K562 (cell line): ENCODE measurements at regions not wholly inside any gene's neighbourhood (a gene's known extent, or its start where the extent isn't known, plus 50 kb on each side); places are given as distances from the start of the nearest gene placed in this dataset.

Source experiments
- ATAC-seq: fragments of 200-7000 bp; cut with Tn5 transposase; 3 replicates; pipeline ENCODE4 v1.9.1; 2020; ENCODE audit warnings: moderate library complexity
- BruUV-seq: library from RNA; stranded (reverse); fragments of 400-500 nt; replicated peaks from 2 replicates; lab custom pipeline; 2021; lab: Mats Ljungman, UMichigan
- CTCF ChIA-PET: fragments of 300-600 bp; formaldehyde crosslinking; extraction: SDS; loops from one replicate; lab custom pipeline; 2021; ENCODE audit warnings: low intra/inter-chr PET ratio; lab: Yijun Ruan, JAX
- POLR2A ChIA-PET: fragments of 300-600, 350-650 bp; sonication (Branson Sonifier 250); formaldehyde crosslinking; extraction: SDS; loops from one replicate; lab custom pipeline; 2021; ENCODE audit warnings: antibody characterized with exemption, inconsistent platforms; lab: Yijun Ruan, JAX
- DNase-seq, 4 experiments: peaks; one replicate each; pipeline versions ENCODE4 v3.0.0 to v3.0.0-alpha.2; 2011 to 2018; ENCODE audit warnings: low spot score in 3 of 4, mixed read lengths in 3 of 4; ENCODE audit errors: extremely low read depth in 1 of 4
- FAIRE-seq: peaks from 2 replicates; lab custom pipeline; 2011; peaks lifted over from hg19 to GRCh38; lab: Jason Lieb, UNC
- H2AFZ ChIP-seq: 2 replicates; pipeline ENCODE4 v1.6.0; 2011; ENCODE audit warnings: low read depth, low read length, control low read depth, inconsistent platforms
- H3K27ac ChIP-seq: fragments of 200-600 bp; 3 replicates; pipeline ENCODE4 v1.8.0; 2011; ENCODE audit warnings: low read depth, mild to moderate bottlenecking, control low read depth, inconsistent platforms, low read length, moderate library complexity, mixed read lengths; ENCODE audit errors: extremely low read depth
- H3K27me3 ChIP-seq, 2 experiments: fragments of 300-600 bp in 1 of 2; 2 replicates in 1 of 2; 3 replicates in 1 of 2; pipeline versions ENCODE4 v1.6.0 to v1.8.0; 2011; ENCODE audit warnings: inconsistent platforms in 2 of 2, low read length in 2 of 2, mild to moderate bottlenecking in 1 of 2, mixed read lengths in 1 of 2, moderate library complexity in 1 of 2; ENCODE audit not compliant: control insufficient read depth in 2 of 2, insufficient read depth in 2 of 2
- H3K36me3 ChIP-seq: fragments of 300-600 bp; 3 replicates; pipeline ENCODE4 v1.8.0; 2011; ENCODE audit warnings: mild to moderate bottlenecking, low read length, inconsistent platforms; ENCODE audit not compliant: control insufficient read depth, insufficient read depth
- H3K4me1 ChIP-seq, 2 experiments: fragments of 200-600 bp in 1 of 2; replicated peaks in 1 of 2; 2 replicates in 1 of 2; 3 replicates in 1 of 2; pipeline versions ENCODE4 v1.5.1 to v1.8.0; 2011; ENCODE audit warnings: inconsistent platforms in 2 of 2, low read length in 2 of 2, mild to moderate bottlenecking in 1 of 2, mixed read lengths in 1 of 2, moderate library complexity in 1 of 2; ENCODE audit not compliant: control insufficient read depth in 2 of 2, insufficient read depth in 2 of 2
- H3K4me2 ChIP-seq: 2 replicates; pipeline ENCODE4 v1.6.1; 2011; ENCODE audit warnings: low read length, control low read depth, inconsistent platforms, mixed read lengths; ENCODE audit not compliant: insufficient read depth
- H3K4me3 ChIP-seq: fragments of 200-600 bp; sonication (generic), shearing (Covaris generic); 2 replicates; pipeline ENCODE4 v1.5.1; 2016; ENCODE audit warnings: control low read depth, inconsistent platforms
- H3K79me2 ChIP-seq: fragments of 200-600 bp; 3 replicates; pipeline ENCODE4 v1.8.0; 2011; ENCODE audit warnings: low read length, inconsistent platforms; ENCODE audit not compliant: control insufficient read depth, insufficient read depth
- H3K9ac ChIP-seq, 2 experiments: 2 replicates each; pipeline versions ENCODE4 v1.6.0 to v1.6.1; 2011; ENCODE audit warnings: low read depth in 2 of 2, low read length in 2 of 2, control low read depth in 1 of 2, inconsistent platforms in 1 of 2, mild to moderate bottlenecking in 1 of 2, mixed read lengths in 1 of 2; ENCODE audit not compliant: insufficient read depth in 1 of 2
- H3K9me1 ChIP-seq: one replicate; pipeline ENCODE4 v1.6.0; 2011; ENCODE audit warnings: inconsistent platforms, mild to moderate bottlenecking, low read length, moderate library complexity; ENCODE audit not compliant: control insufficient read depth, insufficient read depth
- H3K9me3 ChIP-seq: replicated peaks from 2 replicates; pipeline ENCODE4 v1.5.1; 2011; ENCODE audit warnings: low read depth, low read length, inconsistent platforms; ENCODE audit not compliant: control insufficient read depth, insufficient read depth
- H4K20me1 ChIP-seq: replicated peaks from 2 replicates; pipeline ENCODE4 v1.6.1; 2011; ENCODE audit warnings: low read length, inconsistent platforms, mixed read lengths; ENCODE audit not compliant: control insufficient read depth, insufficient read depth
- ESRRA ChIP-seq: fragments of 450-650 bp; IDR thresholded peaks from 2 replicates; pipeline ENCODE4 v1.6.1; 2014; ENCODE audit warnings: low read depth, mild to moderate bottlenecking, moderate library complexity, borderline replicate concordance
- FOXK1 ChIP-seq: sonication (generic); formaldehyde crosslinking; IDR thresholded peaks from 2 replicates; pipeline ENCODE4 v1.8.0; 2022; ENCODE audit warnings: missing genetic modification reagents, mild to moderate bottlenecking, borderline replicate concordance
- HBP1 ChIP-seq: fragments of 450-650 bp; formaldehyde crosslinking; IDR thresholded peaks from 2 replicates; pipeline ENCODE4 v1.4.0; 2022; ENCODE audit warnings: missing genetic modification characterization
- MCM3 ChIP-seq: fragments of 450-650 bp; IDR thresholded peaks from 2 replicates; pipeline ENCODE4 v1.6.1; 2016
- NRF1 ChIP-seq, 2 experiments: fragments of 450-650 bp; IDR thresholded peaks in 1 of 2; conservative IDR thresholded peaks in 1 of 2; 2 replicates each; pipeline ENCODE4 v1.6.1; 2014; ENCODE audit warnings: mild to moderate bottlenecking in 2 of 2
- RAD51 ChIP-seq: fragments of 450-650 bp; IDR thresholded peaks from 2 replicates; pipeline ENCODE4 v1.7.1; 2016; ENCODE audit warnings: low read depth, mild to moderate bottlenecking, borderline replicate concordance
- RUNX1 ChIP-seq: sonication (generic); IDR thresholded peaks from 2 replicates; pipeline ENCODE4 v1.6.1; 2016; ENCODE audit warnings: antibody characterized with exemption, low read depth
- TFE3 ChIP-seq: fragments of 450-650 bp; formaldehyde crosslinking; IDR thresholded peaks from 2 replicates; pipeline ENCODE4 v1.4.0; 2020; ENCODE audit warnings: mild to moderate bottlenecking, mixed read lengths
- ZNF274 ChIP-seq: IDR thresholded peaks from 2 replicates; pipeline ENCODE4 v1.6.1; 2011; ENCODE audit warnings: low read depth, mild to moderate bottlenecking, low read length, moderate library complexity, borderline replicate concordance
- ZNF282 ChIP-seq: sonication (generic); formaldehyde crosslinking; IDR thresholded peaks from 2 replicates; pipeline ENCODE4 v1.8.1; 2023; ENCODE audit warnings: missing genetic modification reagents
- WGBS: fragments of 100-300 bp; shearing (Covaris generic); methylation state at CpG from one replicate; pipeline ENCODE4 v1.1.6; 2016; ENCODE audit warnings: low coverage, mixed read lengths; ENCODE audit not compliant: insufficient coverage; ENCODE audit errors: missing lambda C conversion rate; 5-methylcytosine and 5-hydroxymethylcytosine counted together
- in situ Hi-C: fragments of 300-500 bp; cut with MboI; formaldehyde crosslinking; loops from 4 replicates; pipeline ENCODE4 v1.15.0; 2018; ENCODE audit warnings: inconsistent platforms, mixed read lengths
- intact Hi-C: fragments of 100-400 bp; cut with micrococcal nuclease; formaldehyde crosslinking; loops from 2 replicates; pipeline ENCODE4 v1.14.2; 2022

- Histone ChIP-seq H3K79me2 (no peaks in the 10 kb centered on the region), H3K9ac (no peak overlapping the region), H3K4me3 (no peak overlapping the region), H3K27ac (no peak overlapping the region), H3K36me3 (no peaks in the 10 kb centered on the region), H3K9me3 (no peaks in the 10 kb centered on the region), H3K4me2 (no peak overlapping the region), H4K20me1 (no peaks in the 10 kb centered on the region), H2AFZ (no peak overlapping the region), H3K9me1 (no peaks in the 10 kb centered on the region), H3K4me1 (no peaks in the 10 kb centered on the region), H3K27me3 (peaks cover 0 to 5% of the 10 kb centered on the region in 2 experiments; a peak in 3 of 5 replicates)
- 0% methylated on average over 1 of the region's 1 CpG for WGBS
- no TSS peak for BruUV-seq
- TF ChIP-seq TFE3 (CRISPR knock-in tag): peak; percentile 77
- no peak for TF ChIP-seq NRF1 (conservative IDR thresholded peaks at IDR 0.05 in 1 of 2, IDR thresholded peaks at IDR 0.05 in 1 of 2)
- peak; percentile 51; the same call in 1 of the 2 replicates for TF ChIP-seq RAD51
- TF ChIP-seq ZNF282 (CRISPR knock-in tag): no peak
- in situ Hi-C loops: no loop called here
- POLR2A ChIA-PET: no interaction called here
- intact Hi-C loops: no loop called here
- FAIRE-seq: no peak
- no peak for ATAC-seq
- no peak for DNase-seq
- CTCF ChIA-PET: no interaction called here
Observed at GRCh38 chr9:89975024-89975423, 370.2 kb downstream of the GADD45G start.

GRCh38 chr9:89975630-89976029, 370.8 kb downstream of the GADD45G start:
- Histone ChIP-seq H4K20me1 (no peaks in the 10 kb centered on the region), H3K9ac (no peak overlapping the region), H3K9me3 (no peaks in the 10 kb centered on the region), H2AFZ (no peak overlapping the region), H3K4me2 (no peak overlapping the region), H3K4me3 (no peak overlapping the region), H3K27ac (no peak overlapping the region), H3K27me3 (peaks cover 0 to 4% of the 10 kb centered on the region in 2 experiments; a peak in 2 of 5 replicates), H3K36me3 (no peaks in the 10 kb centered on the region), H3K79me2 (no peaks in the 10 kb centered on the region), H3K4me1 (no peaks in the 10 kb centered on the region), H3K9me1 (no peaks in the 10 kb centered on the region)
- DNase-seq (no peak), FAIRE-seq (no peak), ATAC-seq (no peak)
- ChIA-PET CTCF (no interaction called here), POLR2A (no interaction called here)
- TF ChIP-seq ESRRA: no peak
- no peak for TF ChIP-seq RUNX1
- TF ChIP-seq HBP1 (CRISPR knock-in tag): no peak
- TF ChIP-seq FOXK1 (CRISPR knock-in tag): no peak
- TF ChIP-seq ZNF274: no peak
- TF ChIP-seq MCM3: no peak
- in situ Hi-C loops: no loop called here
- 0% methylated on average over 2 of the region's 2 CpGs for WGBS
- intact Hi-C loops: no loop called here
- BruUV-seq: no TSS peak
